ENCODE measurements at regions not wholly inside any gene's neighbourhood (a gene's known extent, or its start where the extent isn't known, plus 50 kb on each side); places are given as distances from the start of the nearest gene placed in this dataset.

- Histone ChIP-seq H3K9me3 (ENCODE audit: control insufficient read depth in 1 of 2, insufficient read depth in 1 of 2, low read depth in 1 of 2, low read length in 2 of 2) (0 out of 4 replicates have a peak, but pooled peaks cover 0 to 3% of the 10 kb centered on the region in 2 experiments), H2AFZ (ENCODE audit: low read depth, low read length, poor library complexity, severe bottlenecking) (no peak overlapping the region), H3K36me3 (ENCODE audit: control insufficient read depth in 1 of 2, insufficient read depth in 2 of 2, low read length in 2 of 2) (no peaks in the 10 kb centered on the region), H3K9me2 (ENCODE audit: insufficient read depth) (no peaks in the 10 kb centered on the region), H3K9ac (ENCODE audit: low read length) (no peak overlapping the region), H4K20me1 (ENCODE audit: insufficient read depth) (no peaks in the 10 kb centered on the region), H3K4me2 (ENCODE audit: low read length) (no peak overlapping the region), H3K27me3 (ENCODE audit: insufficient read depth, low read length) (peaks cover 8% of the 10 kb centered on the region; the same call in 1 of the 2 replicates), H3K4me3 (replicated peaks in 1 of 2; ENCODE audit: low read depth in 1 of 2, low read length in 2 of 2) (no peak overlapping the region), H3K4me1 (ENCODE audit: control insufficient read depth in 1 of 2, insufficient read depth in 2 of 2, low read length in 2 of 2) (no peaks in the 10 kb centered on the region), H3K27ac (ENCODE audit: low read depth, low read length) (no peak overlapping the region), H3K79me2 (ENCODE audit: insufficient read depth, low read length) (no peaks in the 10 kb centered on the region)
- DNase-seq (ENCODE audit: low read depth, low spot score) (no peak), ATAC-seq (no peak)
- no TSS peak for BruUV-seq (replicated peaks)
- ChIA-PET RAD21 (ENCODE audit: low non-redundant PET in 1 of 2, low total read pairs in 2 of 2, uncharacterized antibody in 2 of 2, unreplicated experiment in 2 of 2) (no interaction called here), CTCF (no interaction called here), POLR2A (no interaction called here)
- TF ChIP-seq ELF1 (IDR thresholded peaks at IDR 0.05; ENCODE audit: borderline replicate concordance, low read depth) = no peak
- TF ChIP-seq SRF (IDR thresholded peaks at IDR 0.05; ENCODE audit: low read depth) = no peak
- TF ChIP-seq, protein P1, sequence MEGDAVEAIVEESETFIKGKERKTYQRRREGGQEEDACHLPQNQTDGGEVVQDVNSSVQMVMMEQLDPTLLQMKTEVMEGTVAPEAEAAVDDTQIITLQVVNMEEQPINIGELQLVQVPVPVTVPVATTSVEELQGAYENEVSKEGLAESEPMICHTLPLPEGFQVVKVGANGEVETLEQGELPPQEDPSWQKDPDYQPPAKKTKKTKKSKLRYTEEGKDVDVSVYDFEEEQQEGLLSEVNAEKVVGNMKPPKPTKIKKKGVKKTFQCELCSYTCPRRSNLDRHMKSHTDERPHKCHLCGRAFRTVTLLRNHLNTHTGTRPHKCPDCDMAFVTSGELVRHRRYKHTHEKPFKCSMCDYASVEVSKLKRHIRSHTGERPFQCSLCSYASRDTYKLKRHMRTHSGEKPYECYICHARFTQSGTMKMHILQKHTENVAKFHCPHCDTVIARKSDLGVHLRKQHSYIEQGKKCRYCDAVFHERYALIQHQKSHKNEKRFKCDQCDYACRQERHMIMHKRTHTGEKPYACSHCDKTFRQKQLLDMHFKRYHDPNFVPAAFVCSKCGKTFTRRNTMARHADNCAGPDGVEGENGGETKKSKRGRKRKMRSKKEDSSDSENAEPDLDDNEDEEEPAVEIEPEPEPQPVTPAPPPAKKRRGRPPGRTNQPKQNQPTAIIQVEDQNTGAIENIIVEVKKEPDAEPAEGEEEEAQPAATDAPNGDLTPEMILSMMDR (IDR thresholded peaks at IDR 0.05 in 2 of 3, conservative IDR thresholded peaks at IDR 0.05 in 1 of 3; ENCODE audit: borderline replicate concordance in 1 of 3, insufficient read depth in 1 of 3, low read depth in 2 of 3, low read length in 2 of 3) = no peak
- TF ChIP-seq CBX3 (IDR thresholded peaks at IDR 0.05; ENCODE audit: low read depth) = no peak
- no peak for TF ChIP-seq SIN3A (IDR thresholded peaks at IDR 0.05; ENCODE audit: low read depth)
- no peak for TF ChIP-seq MAX (IDR thresholded peaks at IDR 0.05)
- no peak for TF ChIP-seq POLR2AphosphoS5 (IDR thresholded peaks at IDR 0.05; ENCODE audit: low read depth, low read length)
- no peak for TF ChIP-seq ZBTB33 (IDR thresholded peaks at IDR 0.05; ENCODE audit: extremely low read depth, insufficient replicate concordance, low read length)
- no peak for TF ChIP-seq TCF7L2 (IDR thresholded peaks at IDR 0.05; ENCODE audit: borderline replicate concordance, extremely low read depth, insufficient read depth, insufficient read length)
- TF ChIP-seq EZH2 (IDR thresholded peaks at IDR 0.05) = no peak
- TF ChIP-seq YY1 (IDR thresholded peaks at IDR 0.05; ENCODE audit: extremely low read depth, insufficient replicate concordance, low read depth, low read length) = no peak
- no peak for TF ChIP-seq POLR2A (IDR thresholded peaks at IDR 0.05; ENCODE audit: borderline replicate concordance, extremely low read depth, insufficient read depth, insufficient read length)
- no peak for TF ChIP-seq SP1 (IDR thresholded peaks at IDR 0.05; ENCODE audit: low read depth)
- TF ChIP-seq RAD21 (IDR thresholded peaks at IDR 0.05; ENCODE audit: low read depth) = no peak
- intact Hi-C loops (cut with micrococcal nuclease) = no loop called here
These were observed 273.9 kb upstream of the ZMIZ1 start for GRCh38 chr10:78794736-78795455.

Data from HCT116 (cell line).